ENCODE measurements at regions not wholly inside any gene's neighbourhood (a gene's known extent, or its start where the extent isn't known, plus 50 kb on each side); places are given as distances from the start of the nearest gene placed in this dataset.

DNA sequence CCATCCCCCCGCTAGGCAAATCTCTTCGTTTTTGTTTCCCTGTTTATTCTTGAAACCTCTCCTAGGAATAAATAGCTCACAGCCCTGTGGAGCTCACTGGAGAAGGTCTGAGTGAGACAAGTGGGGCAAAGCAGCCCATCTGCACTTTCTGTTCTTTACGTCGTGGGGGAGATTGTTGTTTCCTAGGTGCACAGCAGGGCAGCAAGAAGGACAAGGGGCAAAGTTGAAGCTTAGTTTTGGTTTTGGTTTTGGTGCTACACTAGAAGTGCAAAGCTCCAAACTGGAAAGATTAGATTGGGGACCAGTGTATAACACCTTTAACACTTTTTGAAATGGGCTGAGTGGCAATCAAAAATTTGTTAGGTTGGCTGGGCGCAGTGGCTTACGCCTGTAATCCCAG lies 76.6 kb downstream of the GPR88 start:
- no peaks in the 10 kb centered on the region for H3K27me3 ChIP-seq
- H3K36me3 ChIP-seq: no peaks in the 10 kb centered on the region
- TF ChIP-seq POLR2A (IDR thresholded peaks at IDR 0.05): no peak
- no peak for DNase-seq
- H3K4me1 ChIP-seq: no peaks in the 10 kb centered on the region
- H3K27ac ChIP-seq: no peak overlapping the region
- no peak overlapping the region for H3K4me3 ChIP-seq
- no peaks in the 10 kb centered on the region for H3K9me3 ChIP-seq

DNA sequence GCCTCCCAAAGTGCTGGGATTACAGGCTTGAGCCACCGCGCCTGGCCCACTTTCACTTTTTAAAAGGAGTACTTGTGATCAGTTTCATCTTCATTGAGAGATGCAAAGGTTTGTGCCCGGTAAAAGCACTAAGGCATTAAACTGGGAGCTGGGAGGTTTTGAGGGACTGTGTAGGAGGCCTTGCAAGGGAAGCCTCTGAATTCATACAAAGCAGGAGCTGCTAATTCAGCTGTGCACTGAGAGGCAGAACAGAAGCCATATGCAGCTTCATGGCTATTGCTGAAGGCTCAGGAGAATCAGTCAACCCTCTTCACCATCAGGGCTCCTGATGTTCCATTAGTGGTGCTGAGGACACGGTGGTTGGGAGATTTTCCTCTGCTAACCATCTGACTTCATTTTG lies 77.7 kb downstream of the GPR88 start:
- H3K36me3 ChIP-seq: no peaks in the 10 kb centered on the region
- no peaks in the 10 kb centered on the region for H3K4me1 ChIP-seq
- DNase-seq: no peak
- H3K4me3 ChIP-seq: no peak overlapping the region
- no peaks in the 10 kb centered on the region for H3K27me3 ChIP-seq
- TF ChIP-seq, protein P1, sequence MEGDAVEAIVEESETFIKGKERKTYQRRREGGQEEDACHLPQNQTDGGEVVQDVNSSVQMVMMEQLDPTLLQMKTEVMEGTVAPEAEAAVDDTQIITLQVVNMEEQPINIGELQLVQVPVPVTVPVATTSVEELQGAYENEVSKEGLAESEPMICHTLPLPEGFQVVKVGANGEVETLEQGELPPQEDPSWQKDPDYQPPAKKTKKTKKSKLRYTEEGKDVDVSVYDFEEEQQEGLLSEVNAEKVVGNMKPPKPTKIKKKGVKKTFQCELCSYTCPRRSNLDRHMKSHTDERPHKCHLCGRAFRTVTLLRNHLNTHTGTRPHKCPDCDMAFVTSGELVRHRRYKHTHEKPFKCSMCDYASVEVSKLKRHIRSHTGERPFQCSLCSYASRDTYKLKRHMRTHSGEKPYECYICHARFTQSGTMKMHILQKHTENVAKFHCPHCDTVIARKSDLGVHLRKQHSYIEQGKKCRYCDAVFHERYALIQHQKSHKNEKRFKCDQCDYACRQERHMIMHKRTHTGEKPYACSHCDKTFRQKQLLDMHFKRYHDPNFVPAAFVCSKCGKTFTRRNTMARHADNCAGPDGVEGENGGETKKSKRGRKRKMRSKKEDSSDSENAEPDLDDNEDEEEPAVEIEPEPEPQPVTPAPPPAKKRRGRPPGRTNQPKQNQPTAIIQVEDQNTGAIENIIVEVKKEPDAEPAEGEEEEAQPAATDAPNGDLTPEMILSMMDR (IDR thresholded peaks at IDR 0.05): no peak
- no peak for TF ChIP-seq POLR2A (IDR thresholded peaks at IDR 0.05)
- no peak overlapping the region for H3K27ac ChIP-seq
- no peaks in the 10 kb centered on the region for H3K9me3 ChIP-seq

DNA sequence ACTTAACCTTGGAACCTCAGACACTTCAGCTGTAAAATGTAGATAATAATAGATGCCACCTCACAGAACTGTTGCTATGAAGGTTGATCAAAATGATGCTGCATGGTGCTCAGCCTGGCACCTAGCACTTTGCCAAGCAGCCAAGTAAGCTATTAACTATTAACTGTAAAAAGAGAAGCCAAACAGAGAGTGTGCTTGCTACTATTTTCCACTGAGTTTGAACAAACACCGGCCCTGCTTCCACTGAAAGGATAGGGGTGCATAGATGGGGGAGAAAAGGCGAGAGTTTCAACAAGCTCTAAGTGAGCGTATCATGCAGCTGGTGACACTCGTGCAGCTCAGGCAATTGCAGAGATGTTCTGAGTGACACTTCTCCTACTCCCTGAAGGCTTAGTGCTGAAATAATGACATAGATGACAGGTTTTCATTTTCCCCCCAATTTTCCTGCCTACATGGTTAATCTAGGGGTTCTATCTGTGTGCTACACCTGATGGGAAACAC lies 78.2 kb downstream of the GPR88 start:
- Histone ChIP-seq H3K4me1 (no peaks in the 10 kb centered on the region), H3K27me3 (no peaks in the 10 kb centered on the region), H3K27ac (no peak overlapping the region), H3K4me3 (no peak overlapping the region), H3K36me3 (no peaks in the 10 kb centered on the region), H3K9me3 (no peaks in the 10 kb centered on the region)
- TF ChIP-seq POLR2A (IDR thresholded peaks at IDR 0.05): no peak
- TF ChIP-seq, protein P1 (IDR thresholded peaks at IDR 0.05): no peak
- DNase-seq: no peak

DNA sequence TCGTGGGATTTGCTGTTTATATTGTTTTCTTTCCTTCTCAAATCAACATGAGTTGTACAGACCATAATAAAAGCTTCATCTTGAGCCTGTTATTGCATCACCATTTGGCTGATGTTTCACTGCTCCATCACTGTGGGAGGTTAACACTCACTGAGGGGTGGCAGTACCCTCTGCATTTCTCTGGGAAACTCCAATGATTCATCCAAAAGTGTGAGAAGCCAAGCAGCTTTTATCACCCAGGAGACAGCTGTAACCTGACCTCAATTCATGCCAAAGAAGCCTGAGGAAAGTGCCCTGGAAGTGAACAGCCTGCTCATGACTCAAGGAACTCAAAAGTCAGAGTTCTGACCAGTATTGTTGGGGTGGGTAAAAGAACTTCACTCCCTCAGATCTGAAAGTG lies 84.1 kb downstream of the GPR88 start:
- DNase-seq: no peak
- H3K36me3 ChIP-seq: no peaks in the 10 kb centered on the region
- no peak overlapping the region for H3K4me3 ChIP-seq
- no peaks in the 10 kb centered on the region for H3K9me3 ChIP-seq
- H3K27me3 ChIP-seq: no peaks in the 10 kb centered on the region
- TF ChIP-seq POLR2A (IDR thresholded peaks at IDR 0.05): no peak
- TF ChIP-seq, protein P1 (IDR thresholded peaks at IDR 0.05): no peak
- no peak overlapping the region for H3K27ac ChIP-seq
- H3K4me1 ChIP-seq: no peaks in the 10 kb centered on the region

DNA sequence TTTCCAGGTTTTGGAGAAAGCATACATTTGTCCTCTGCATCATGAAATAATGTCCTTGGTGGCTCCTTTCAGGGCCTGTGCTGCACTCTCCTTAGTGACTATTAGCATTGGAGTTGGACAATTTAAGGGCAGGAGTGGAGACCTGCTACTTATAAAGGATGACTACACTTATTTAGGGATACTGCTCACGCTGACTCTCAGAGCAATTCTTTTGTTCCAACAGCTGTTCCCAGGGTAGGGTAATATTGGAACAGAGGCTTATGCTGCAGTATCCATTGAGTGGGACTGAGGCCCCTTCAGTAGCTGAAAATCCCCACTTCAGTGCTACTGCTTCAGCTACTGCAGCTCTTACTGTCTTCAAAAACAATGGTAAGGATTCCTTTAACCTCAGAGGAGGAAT lies 84.6 kb downstream of the GPR88 start:
- Histone ChIP-seq H3K36me3 (no peaks in the 10 kb centered on the region), H3K27ac (no peak overlapping the region), H3K27me3 (no peaks in the 10 kb centered on the region), H3K4me3 (no peak overlapping the region), H3K9me3 (no peaks in the 10 kb centered on the region), H3K4me1 (no peaks in the 10 kb centered on the region)
- no peak for TF ChIP-seq POLR2A (IDR thresholded peaks at IDR 0.05)
- TF ChIP-seq, protein P1 (IDR thresholded peaks at IDR 0.05): no peak
- DNase-seq: no peak

DNA sequence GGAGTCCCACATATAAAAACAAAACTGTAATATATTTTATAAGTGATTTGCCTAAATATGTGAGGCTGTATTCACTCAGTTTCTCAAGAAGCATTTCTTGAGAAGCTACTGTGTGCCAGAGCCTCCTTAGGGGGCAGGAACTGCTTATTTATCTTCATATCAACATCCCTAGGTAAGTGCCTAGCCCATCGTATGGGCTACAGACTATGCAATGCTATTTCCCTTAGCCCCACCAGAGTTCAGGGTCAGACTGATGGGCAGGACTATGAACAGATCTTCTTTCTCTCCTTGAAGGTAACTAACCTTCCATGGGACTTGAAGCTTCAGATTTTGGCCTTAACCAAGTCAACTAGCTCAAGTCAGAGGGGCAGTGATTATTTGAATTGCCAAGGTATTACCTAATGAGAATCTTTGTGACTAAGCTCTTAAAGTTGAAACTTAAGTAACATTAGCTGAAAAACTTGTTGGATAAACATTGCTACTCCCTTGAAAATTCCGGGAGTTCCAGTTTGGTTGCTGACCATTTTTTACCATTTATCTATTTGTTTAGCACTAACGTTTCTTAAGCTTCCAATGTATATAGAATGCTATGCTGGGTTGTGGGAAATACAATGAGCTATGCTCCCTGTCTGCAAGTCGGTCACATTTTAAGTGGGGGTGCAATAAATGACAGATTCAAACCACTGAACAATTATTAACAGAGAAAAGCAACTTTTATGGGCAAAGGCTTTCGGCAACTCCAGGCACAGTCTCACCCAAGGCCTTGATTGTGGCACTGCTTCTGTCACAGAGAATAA lies 85.2 kb downstream of the GPR88 start:
- TF ChIP-seq, protein P1 (IDR thresholded peaks at IDR 0.05): no peak
- peak overlapping the region in 1 of 4 donors; percentile 3 for H3K27ac ChIP-seq
- no peak overlapping the region for H3K4me3 ChIP-seq
- no peaks in the 10 kb centered on the region for H3K27me3 ChIP-seq
- DNase-seq: no peak
- no peaks in the 10 kb centered on the region for H3K36me3 ChIP-seq
- no peaks in the 10 kb centered on the region for H3K9me3 ChIP-seq
- no peaks in the 10 kb centered on the region for H3K4me1 ChIP-seq
